G401 (cell line): ENCODE measurements at regions not wholly inside any gene's neighbourhood (a gene's known extent, or its start where the extent isn't known, plus 50 kb on each side); places are given as distances from the start of the nearest gene placed in this dataset.
A peak's percentile ranks its signal among the peaks of the same experiment; 100 is the strongest.
"Not testable (repeated sequence)": the region's sequence is repeated elsewhere in the genome, so short reads cannot be mapped to it uniquely, and the experiment has no call there.

Experiments
- DNase-seq: peaks from one replicate; pipeline ENCODE4 v3.0.0-alpha.2; 2015; ENCODE audit warnings: low spot score
- in situ Hi-C: cut with HindIII; loops from 2 replicates; pipeline ENCODE4 v1.10.0; 2016; ENCODE audit warnings: low sequenced_read_pairs, mixed read lengths

DNA sequence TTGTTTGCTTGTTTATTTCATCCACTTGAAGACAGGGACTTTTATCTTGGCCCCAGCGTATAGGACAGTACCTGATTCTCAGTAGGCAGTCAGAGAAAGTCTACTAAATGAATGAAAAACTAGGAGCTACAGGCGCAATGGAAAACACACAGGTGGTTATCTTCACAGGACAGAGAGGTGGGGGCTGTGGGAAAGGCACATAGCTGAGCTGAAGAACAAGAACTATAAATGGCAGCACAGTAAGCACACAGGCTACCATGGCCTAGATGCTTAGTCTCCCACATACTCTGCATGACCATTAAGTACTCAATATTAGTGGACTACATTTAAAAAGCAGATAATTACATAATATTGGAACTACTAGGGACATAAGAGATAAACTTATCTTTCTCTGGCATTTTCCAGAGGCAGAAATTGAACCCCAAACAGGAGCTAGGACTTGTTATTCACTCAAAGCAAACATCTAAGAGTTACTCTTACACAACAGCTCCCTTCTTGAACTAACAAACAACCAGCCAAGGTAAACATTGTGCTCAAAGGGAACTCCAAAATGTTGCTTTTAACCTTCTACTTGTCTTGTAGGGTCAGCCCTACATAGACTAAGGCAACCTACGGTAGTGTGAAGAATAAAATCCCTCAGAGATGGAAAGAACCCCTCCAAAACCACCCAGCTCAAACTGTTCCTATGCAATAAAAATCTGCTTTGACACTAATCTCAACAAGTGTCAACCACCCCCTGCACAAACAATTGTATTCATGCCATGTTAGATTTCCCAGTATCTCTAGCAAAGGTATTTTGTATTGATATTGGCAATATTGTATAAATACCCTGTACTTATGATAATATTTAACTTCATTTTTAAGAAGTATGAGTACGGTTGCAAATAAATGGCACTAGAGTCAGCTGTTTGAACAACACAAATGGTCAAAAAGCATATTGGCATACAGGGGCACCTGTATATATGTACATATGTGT, 593.6 kb downstream of the KLHL13 start:
- no peak for DNase-seq
- in situ Hi-C loops: no loop called here

DNA sequence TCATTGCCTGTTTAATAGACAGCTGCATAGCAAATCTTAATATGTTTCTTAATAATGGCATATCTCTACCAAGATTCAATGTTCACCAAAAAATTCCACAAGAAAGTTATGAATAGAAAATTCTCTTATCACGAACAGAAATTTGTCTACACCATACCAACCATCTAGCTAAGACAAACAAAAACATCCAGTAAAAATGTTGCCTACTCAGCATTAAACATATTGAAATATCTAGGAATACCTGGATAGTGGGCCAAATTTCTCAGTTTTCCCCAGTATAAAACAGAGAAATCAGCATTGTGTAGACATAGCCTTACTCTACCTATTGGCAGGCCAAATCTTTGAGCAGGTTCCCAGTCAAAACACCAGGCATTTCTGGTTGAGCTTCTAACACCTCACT, 598.6 kb downstream of the KLHL13 start:
- no peak for DNase-seq
- in situ Hi-C loops: no loop called here

DNA sequence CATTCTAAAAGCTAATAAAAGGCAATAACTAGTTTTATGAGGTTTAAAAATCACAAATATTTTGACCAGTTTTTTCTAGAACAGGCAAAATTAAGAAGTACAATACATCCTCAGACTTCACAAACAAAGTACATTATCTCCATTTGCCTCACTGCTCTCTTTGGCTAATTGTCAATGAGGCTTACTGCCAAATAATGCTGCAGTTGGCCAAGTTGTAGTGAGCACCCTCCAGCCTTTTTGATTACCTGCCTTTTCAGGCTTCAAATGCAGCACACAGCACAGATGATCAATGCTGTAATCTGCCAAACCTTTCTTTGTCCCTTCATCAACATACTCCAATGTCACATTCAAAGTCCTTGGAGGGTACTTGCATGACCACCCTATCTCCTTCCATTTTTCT, 605.2 kb downstream of the KLHL13 start:
- DNase-seq: peak; percentile 12
- in situ Hi-C loops: no loop called here

DNA sequence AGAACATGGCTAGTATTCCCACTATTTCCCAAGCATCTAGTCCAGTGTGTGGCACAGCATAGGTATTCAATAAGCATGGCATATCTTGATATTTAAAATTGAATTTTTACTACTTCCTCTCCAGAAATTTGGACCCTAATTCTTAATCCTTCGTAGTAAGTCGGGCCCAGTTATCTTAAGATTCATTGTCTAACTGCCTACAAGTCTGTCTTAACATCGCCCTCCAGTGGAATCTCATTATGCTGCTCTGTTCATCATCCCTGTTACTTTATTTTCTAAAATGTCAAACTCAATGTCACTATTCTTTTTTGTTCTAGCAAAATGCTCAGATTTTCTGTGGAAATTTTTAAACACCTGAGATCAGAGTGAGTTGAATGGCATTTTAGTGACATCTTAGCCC, 606.2 kb downstream of the KLHL13 start:
- no peak for DNase-seq
- in situ Hi-C loops: no loop called here

DNA sequence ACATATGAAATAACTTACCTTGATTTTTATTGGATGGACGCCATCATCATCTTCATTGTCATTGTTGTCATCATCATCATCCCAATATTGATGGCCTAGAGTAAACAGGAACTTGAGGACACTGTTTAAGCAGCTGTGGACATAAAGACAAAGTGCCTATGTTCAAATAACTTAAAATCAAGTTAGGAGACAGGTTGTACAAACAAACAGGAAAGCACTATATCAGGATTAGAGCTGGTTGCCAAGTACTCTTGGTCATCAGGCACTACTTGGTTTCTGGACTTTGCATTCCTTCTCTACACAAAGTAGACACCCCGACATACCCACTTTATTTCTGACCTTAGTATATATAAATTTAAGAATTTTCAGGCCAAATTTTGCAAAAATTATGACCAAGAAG, 608.6 kb downstream of the KLHL13 start:
- in situ Hi-C loops: no loop called here
- DNase-seq: no peak

DNA sequence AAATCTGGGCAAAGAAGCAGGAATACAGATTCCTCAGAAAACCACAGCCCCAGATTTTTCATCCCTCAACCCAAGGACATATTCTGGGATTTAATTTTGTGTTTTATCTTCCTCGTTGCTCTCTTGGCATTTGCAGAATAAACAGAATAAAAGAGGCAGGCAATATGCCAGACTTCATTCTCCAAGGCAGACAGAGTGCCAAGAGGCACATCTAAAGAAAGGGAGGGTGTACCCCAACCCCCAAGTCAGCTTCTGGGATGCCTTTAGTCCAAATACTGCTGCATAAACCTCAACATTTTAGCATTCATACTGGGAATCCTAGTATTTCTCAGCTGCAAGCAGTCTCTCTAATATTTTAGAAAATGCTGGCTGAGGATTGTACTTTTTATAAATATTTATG, 629.2 kb downstream of the KLHL13 start:
- DNase-seq: no peak
- in situ Hi-C loops: no loop called here

DNA sequence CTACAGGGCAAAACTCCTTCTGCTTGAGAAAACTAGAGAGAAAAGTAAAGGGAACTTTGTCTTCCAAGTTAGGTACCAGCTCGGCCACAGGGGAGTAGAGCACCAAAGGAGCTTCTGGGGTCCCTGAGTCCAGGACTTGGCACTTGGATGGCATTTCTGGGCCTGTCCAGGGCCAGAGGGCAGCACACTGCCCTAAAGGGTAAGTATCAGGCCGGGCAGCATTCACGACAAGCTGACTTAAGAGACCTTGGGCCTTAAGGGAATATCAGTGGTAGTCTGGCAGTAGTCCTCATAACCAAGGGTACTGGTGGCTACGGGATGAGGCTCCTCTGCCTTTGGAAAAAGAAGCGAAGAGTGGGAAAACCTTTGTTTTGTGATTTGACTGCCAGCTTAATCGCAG, 632.7 kb downstream of the KLHL13 start:
- DNase-seq: no peak
- in situ Hi-C loops: no loop called here

DNA sequence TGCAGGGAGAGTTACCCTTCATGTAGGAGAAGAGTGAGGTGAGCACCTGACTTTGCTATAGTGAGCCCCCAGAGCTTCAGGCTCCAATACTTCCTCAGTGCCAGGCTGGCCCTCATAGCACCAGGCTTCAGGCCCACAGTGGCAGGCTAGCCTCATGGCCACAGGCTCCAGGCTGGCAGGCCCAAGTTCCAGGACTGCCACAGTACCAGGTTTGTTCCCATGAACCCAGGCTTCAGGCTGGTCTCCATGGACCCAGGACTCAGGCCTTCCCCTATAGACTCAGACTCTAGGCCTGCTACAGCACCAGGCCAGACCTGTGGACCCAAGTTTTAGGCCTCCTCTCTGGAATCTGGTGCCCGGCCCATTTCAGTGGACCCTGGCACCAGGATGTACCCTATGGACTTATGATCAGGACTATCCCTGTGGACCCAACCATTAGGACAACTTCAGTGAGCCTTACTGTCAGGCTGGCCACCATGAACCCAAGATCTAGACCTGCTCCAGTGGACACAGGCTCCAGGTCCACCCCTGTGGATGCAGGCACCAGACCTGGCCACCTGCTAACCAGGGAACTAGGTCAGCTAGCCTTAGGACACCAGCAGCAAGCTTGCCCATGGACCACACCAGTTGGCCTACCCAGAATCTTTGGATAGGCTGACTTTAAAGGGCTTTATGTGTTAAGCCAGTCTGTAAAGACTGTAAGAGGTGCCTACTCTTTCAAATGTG, 658.2 kb downstream of the KLHL13 start:
- in situ Hi-C loops: no loop called here
- no peak for DNase-seq

DNA sequence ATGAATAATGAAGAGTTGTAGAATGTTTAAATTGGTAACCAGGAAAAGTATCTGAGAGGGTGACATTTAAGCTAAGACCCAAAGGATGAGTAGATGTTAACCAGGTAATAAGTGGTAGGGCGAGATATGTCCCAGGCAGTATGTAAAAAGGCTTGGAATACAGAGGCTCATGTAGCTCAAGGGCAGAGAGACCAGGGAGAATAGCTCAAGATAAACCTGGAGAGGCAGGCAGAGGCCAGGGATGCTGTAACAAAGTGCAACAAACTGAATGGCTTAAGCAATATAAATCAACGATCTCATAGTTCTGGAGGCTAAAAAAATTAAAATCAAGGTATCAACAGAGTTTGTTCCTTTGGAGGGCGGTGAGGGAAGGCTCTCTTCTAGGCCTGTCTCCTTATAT, 660.8 kb downstream of the KLHL13 start:
- no peak for DNase-seq
- in situ Hi-C loops: no loop called here

DNA sequence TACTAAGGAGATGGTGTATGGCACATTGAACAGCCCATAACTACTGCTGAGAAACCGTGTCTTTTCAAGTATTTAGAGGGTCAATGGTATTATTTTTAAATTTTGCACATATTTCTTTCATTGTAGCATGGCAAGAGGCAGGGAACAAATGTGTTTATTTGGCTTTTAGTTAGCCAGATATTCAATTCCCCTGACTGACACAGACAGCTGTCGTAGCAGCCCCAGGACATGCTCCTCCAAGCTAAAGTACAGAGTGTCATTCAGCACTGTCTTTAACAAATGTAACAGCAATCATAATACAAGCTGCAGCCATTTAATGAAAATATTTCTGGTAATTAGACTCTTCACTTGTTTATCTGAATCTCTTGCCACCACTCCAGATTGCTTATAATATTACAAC, 687.1 kb downstream of the KLHL13 start:
- in situ Hi-C loops: no loop called here
- DNase-seq: no peak

DNA sequence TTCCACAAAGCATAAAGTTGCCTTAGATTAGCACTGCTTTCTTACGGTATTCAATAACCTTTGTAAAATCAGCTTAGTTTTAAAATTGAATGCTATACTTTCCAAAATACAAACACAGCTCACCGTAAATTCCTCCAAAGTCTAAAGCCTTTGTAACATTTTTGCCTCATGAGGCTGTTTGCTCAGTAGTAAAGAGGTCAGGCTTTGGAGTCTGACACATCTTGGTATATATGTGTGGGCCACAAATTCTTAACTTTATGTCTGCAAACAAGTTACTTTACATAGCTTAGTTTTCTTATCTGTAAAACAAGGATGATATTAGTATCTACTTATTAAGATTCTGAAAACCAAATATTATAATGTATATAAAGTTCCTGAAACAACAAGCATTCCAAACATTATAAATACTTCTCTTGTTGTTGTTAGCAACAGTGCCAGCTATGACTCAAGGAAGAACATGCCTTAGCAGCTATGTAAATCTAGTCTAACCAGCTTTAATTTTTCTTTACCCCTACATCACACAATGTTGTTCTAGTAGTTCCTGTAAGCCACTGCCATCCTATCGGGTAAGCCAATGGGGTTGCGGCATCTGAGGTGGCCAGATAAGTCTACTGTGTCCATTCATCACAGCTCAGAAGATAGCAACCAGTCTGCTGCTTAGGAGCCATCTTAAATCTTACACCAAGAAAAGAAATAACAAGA, 709.0 kb downstream of the KLHL13 start:
- DNase-seq: no peak
- in situ Hi-C loops: no loop called here

DNA sequence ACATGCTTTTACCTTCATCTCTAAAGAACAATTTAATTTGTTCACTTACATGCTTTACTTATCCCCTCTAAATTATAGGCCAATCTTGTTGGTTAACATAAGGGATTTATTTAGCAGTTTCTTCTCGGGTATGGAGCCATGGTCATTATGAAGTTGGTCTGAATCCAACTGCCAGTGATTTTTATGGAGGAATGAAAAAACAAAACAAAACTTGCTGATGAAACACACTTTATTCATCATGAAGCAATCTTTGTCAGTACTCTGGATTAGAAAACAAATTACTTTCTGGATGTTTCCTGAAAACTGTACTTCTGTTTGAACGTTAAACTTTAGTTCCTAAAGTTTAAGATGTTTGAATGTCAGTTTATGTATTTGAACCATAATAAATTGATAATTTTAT, 715.8 kb downstream of the KLHL13 start:
- no peak for DNase-seq

DNA sequence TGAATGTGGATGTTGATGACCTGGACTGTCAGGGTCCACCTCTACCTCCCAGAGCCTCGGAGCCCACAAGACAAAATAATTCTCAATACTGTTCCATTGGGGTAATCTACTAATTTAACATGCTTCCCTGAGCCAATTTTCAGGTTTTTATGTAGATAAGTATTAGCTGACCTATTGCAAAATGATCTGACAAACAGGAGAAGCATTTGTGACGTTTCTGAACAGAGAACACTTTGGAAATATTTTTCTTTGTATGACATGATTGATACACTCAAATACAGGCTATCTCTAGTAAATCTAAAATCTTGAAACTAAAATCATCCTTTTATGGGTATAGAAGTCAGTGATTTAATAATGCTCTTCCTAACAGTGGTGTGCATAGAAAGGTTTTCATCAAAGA, 716.6 kb downstream of the KLHL13 start:
- DNase-seq: no peak
- in situ Hi-C loops: no loop called here

More for the DNA sequence above, 715.8 kb downstream of the KLHL13 start:
- in situ Hi-C loops: no loop called here

DNA sequence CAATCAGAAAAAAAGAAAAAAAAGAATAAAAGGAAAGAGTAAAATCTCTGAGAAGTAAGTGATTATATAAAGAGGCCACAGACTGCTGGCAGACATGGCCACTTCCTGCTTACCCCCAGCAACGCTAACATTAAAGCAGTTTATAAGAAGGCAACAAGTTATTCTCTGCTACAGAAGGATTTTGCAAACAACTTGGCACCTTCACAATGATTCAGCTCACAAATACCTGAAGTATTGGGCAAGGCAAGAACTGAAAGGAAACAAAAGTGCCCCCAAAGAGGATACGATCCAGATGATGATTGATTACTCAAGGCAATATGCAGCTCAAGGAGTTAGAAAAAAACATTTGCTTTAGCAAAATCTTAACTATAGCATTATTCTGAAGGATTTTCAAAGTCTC, 718.8 kb downstream of the KLHL13 start:
- in situ Hi-C loops: no loop called here

DNA sequence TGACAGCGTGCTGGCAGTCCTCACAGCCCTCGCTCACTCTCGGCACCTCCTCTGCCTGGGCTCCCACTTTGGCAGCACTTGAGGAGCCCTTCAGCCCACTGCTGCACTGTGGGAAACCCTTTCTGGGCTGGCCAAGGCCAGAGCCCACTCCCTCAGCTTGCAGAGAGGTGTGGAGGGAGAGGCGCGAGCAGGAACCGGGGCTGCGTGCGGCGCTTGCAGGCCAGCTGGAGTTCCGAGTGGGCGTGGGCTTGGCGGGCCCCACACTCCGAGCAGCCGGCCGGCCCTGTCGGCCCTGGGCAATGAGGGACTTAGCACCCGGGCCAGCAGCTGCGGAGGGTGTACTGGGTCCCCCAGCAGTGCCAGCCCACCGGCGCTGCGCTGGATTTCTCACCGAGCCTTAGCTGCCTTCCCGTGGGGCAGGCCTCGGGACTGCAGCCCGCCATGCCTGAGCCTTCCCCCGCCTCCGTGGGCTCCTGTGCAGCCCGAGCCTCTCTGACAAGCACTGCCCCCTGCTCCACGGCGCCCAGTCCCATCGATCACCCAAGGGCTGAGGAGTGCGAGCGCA, 722.0 kb downstream of the KLHL13 start:
- in situ Hi-C loops, DNase-seq: not testable (repeated sequence)

More for the DNA sequence above, 718.8 kb downstream of the KLHL13 start:
- DNase-seq: no peak

DNA sequence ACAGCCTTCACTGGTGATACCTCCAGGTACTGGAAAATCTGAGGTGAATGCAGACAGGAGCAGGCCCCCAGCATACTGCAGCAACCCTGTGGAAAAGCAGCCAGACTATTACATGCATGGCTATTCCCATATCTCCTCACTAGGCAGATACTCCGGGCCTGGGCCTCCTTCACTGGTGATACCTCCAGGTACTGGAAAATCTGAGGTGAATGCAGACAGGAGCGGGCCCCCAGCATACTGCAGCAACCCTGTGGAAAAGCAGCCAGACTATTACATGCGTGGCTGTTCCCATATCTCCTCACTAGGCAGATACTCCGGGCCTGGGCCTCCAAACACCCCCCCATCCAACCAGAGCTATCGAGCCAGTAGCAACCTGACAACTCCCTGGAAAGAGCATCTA, 724.2 kb downstream of the KLHL13 start:
- DNase-seq, in situ Hi-C loops: not testable (repeated sequence)

DNA sequence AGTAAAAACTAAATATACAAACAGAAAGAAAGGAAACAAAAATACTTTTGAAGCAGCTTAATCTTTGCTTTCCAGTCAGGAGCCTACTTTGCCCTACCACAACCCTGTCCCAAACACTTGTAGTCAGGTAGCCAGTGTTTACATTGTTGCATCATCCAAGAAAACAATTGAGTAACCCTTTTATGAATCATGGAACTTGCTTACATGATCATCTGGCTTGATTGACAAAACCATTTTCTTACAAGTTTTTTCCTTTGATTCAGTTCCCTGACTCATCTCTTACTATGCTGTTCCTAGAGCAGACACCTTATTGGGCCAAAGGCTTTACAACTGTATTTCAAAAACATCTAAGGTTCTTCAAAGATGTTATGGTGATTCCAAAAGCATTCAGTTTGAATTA, 740.1 kb downstream of the KLHL13 start:
- in situ Hi-C loops: no loop called here
- no peak for DNase-seq

DNA sequence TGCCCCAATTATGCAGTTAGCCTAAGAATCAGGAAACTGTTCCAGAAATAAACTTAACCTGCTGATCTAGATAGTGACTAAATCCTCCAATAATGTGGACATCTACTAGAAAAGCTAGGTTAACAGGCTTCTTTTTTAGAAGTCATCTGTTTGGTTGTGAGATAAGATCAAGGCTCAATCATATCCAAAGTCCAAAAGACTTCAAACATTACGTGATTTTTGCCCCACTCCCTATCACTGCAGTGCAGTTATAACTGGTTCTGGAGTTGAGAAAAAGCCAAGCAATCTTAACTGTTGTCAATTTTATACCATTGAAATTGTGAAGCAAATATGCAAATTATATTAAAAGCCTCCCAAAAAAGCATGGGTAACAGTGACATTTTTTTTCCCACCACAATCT, 781.4 kb downstream of the KLHL13 start:
- in situ Hi-C loops: no loop called here
- DNase-seq: no peak

DNA sequence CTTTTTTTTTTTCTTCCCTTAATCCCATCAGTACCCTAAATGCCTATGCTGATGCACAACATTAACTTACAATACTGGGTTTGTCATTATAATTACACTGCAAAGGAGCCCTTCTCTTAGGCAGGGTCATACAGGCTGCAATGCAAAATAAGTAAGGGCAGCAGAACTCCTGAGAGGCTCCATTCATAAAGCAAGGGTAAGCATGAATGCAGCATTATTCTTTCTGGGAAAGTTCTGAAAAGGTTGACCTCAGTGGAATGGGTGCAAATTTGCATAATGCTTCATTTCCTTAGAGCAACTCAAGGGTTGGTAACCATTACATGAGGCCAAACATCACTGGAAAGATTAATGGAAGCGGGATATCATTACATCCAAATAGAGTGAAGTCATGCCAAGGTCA, 789.2 kb downstream of the KLHL13 start:
- no peak for DNase-seq
- in situ Hi-C loops: no loop called here

DNA sequence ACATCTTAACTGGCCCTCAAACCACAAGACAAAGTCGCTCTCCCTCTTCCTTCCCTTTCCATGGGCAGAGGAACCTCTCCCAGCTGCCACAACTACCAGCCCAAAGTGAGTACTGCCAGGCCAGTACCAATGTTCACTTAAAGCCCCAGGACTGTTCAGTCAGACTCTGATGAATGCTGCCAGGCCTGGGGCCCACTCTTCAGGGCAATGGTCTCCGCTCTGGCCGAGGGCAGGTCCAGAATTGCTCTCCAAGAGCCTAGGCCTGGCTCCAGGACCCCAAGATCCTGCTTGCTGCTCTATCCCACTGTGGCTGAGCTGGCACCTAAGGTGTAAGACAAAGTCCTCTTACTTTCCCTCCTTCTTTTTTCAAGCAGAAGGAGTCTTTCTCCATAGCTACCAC, 790.9 kb downstream of the KLHL13 start:
- no peak for DNase-seq
- in situ Hi-C loops: no loop called here
